KOPT-K1 (cell line): ENCODE measurements at regions not wholly inside any gene's neighbourhood (a gene's known extent, or its start where the extent isn't known, plus 50 kb on each side); places are given as distances from the start of the nearest gene placed in this dataset.

Experiments used
- H3K27ac ChIP-seq: fragments of 200-600 bp; sonication (generic); 2 replicates; pipeline ENCODE4 v1.5.1; 2016; ENCODE audit warnings: antibody characterized with exemption, mild to moderate bottlenecking, low read depth, low read length; ENCODE audit not compliant: poor library complexity, severe bottlenecking
- H3K36me3 ChIP-seq: fragments of 200-600 bp; sonication (generic); 2 replicates; pipeline ENCODE4 v1.5.1; 2017; ENCODE audit warnings: antibody characterized with exemption, mild to moderate bottlenecking, low read length, moderate library complexity; ENCODE audit not compliant: insufficient read depth
- H3K9me3 ChIP-seq: fragments of 200-600 bp; sonication (generic); 2 replicates; pipeline ENCODE4 v1.5.1; 2017; ENCODE audit warnings: antibody characterized with exemption, low read length, mild to moderate bottlenecking; ENCODE audit not compliant: insufficient read depth, poor library complexity, severe bottlenecking

DNA sequence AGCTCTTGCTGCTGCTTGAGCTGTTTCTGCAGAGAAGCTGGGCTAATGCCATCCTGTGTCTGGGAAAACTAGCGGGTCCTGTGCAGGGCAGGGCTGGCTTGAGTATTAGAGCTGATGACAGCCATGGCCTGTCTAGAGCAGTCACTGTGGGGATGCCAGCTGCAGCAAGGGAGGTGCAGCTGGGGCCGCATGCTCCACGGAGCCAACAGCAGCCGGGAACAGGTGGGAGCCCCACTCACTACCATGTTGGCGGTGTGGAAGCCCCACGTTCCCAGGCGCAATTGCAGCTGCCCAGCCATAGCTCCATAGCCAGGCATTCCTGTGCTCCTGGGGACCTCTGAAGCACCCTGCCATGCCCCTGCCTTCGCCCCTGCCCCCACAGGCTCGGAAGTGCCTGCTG lies 212.9 kb downstream of the TFAP2C start:
- Histone ChIP-seq H3K36me3 (no peaks in the 10 kb centered on the region), H3K27ac (no peak overlapping the region), H3K9me3 (peaks cover 20% of the 10 kb centered on the region)

GRCh38 chr20:56843386-56843785 lies 214.3 kb downstream of the TFAP2C start:
- Histone ChIP-seq H3K27ac (no peak overlapping the region), H3K36me3 (no peaks in the 10 kb centered on the region), H3K9me3 (peaks cover 20% of the 10 kb centered on the region)

GRCh38 chr20:56843817-56844216 lies 214.7 kb downstream of the TFAP2C start:
- H3K36me3 ChIP-seq = no peaks in the 10 kb centered on the region
- peaks cover 20% of the 10 kb centered on the region for H3K9me3 ChIP-seq
- H3K27ac ChIP-seq = no peak overlapping the region

GRCh38 chr20:56845546-56846086 lies 216.5 kb downstream of the TFAP2C start:
- no peaks in the 10 kb centered on the region for H3K36me3 ChIP-seq
- H3K9me3 ChIP-seq = peaks cover 20% of the 10 kb centered on the region
- no peak overlapping the region for H3K27ac ChIP-seq

- H3K27ac ChIP-seq = no peak overlapping the region
- no peaks in the 10 kb centered on the region for H3K36me3 ChIP-seq
- H3K9me3 ChIP-seq = peaks cover 5% of the 10 kb centered on the region
Measured at GRCh38 chr20:56848561-56848960, 219.5 kb downstream of the TFAP2C start.

GRCh38 chr20:56851552-56851951 lies 222.4 kb downstream of the TFAP2C start:
- Histone ChIP-seq H3K9me3 (no peaks in the 10 kb centered on the region), H3K27ac (no peak overlapping the region), H3K36me3 (no peaks in the 10 kb centered on the region)

- no peaks in the 10 kb centered on the region for H3K9me3 ChIP-seq
- no peak overlapping the region for H3K27ac ChIP-seq
- H3K36me3 ChIP-seq = no peaks in the 10 kb centered on the region
Measured at GRCh38 chr20:56855708-56856107, 226.6 kb downstream of the TFAP2C start.

- Histone ChIP-seq H3K27ac (no peak overlapping the region), H3K9me3 (no peaks in the 10 kb centered on the region), H3K36me3 (no peaks in the 10 kb centered on the region)
Measured at GRCh38 chr20:56857950-56858349, 228.8 kb downstream of the TFAP2C start.

GRCh38 chr20:56859039-56859800 lies 230.1 kb downstream of the TFAP2C start:
- Histone ChIP-seq H3K9me3 (no peaks in the 10 kb centered on the region), H3K36me3 (no peaks in the 10 kb centered on the region), H3K27ac (no peak overlapping the region)

DNA sequence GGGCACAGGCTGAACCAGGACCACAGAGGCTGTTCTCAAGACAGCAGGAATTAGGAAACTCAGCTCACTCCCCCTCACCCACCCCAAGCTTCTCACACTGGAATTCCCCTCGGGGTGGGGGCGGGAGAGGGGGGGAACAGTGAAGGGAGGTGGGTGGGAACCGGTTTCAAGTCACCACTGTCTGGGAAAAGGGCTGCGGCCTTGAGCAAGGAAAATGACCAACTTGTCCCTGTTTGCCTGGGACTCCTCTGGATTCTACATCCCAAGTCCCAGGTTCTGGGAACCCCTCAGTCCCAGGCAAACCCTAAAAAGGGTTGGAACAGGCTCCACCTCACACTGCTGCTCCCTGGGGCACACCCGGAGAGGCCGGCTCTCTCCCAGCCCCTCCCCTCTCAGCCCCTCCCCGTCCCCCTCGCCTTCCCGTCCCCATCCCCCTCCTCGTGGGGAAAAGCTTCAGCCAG lies 230.7 kb downstream of the TFAP2C start:
- no peaks in the 10 kb centered on the region for H3K36me3 ChIP-seq
- H3K9me3 ChIP-seq = no peaks in the 10 kb centered on the region
- H3K27ac ChIP-seq = no peak overlapping the region

GRCh38 chr20:56860413-56860812 lies 231.3 kb downstream of the TFAP2C start:
- Histone ChIP-seq H3K36me3 (no peaks in the 10 kb centered on the region), H3K27ac (no peak overlapping the region)

GRCh38 chr20:56861590-56861989 lies 232.5 kb downstream of the TFAP2C start:
- Histone ChIP-seq H3K9me3 (no peaks in the 10 kb centered on the region), H3K27ac (no peak overlapping the region), H3K36me3 (no peaks in the 10 kb centered on the region)

More at GRCh38 chr20:56860413-56860812, 231.3 kb downstream of the TFAP2C start:
- no peaks in the 10 kb centered on the region for H3K9me3 ChIP-seq

DNA sequence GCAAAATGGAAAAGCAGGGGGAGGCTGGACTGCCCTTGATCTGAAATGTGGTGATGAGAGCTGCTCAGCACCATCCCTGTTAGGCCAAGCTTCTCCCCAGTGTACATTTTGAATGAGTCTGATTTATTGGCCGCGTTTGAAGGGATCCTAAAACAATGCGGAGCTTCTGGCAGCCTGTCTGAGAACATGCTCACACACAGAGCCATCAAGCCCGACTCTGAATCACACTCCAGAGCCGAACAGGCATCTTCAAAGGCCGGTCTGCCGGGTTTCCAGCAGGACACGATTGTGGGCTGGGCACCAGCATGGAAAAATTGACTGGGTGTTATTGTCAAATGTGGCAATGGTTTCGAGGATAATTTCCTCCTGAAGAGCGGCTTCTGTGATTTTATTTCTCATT lies 235.9 kb downstream of the TFAP2C start:
- H3K27ac ChIP-seq = no peak overlapping the region
- no peaks in the 10 kb centered on the region for H3K9me3 ChIP-seq
- H3K36me3 ChIP-seq = no peaks in the 10 kb centered on the region

DNA sequence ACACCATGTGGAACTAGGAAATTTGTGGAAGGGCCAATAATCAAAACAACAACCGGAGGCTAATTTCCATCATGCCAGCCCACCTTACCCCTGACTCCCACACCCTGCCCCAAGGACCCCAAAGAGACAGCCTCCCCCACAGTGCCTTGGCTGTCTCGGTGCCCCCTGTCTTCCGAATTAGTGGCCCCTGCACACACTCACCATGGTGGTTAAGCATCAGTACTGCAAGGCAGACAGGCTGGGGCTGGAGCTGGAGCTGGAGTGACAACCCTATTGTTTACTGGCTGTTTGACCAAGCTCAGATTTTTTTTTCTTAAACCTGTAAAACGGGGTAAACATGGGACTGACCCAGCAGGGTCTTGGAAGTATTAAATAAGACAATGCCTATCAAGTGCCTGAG lies 238.0 kb downstream of the TFAP2C start:
- no peaks in the 10 kb centered on the region for H3K9me3 ChIP-seq
- H3K36me3 ChIP-seq = no peaks in the 10 kb centered on the region
- no peak overlapping the region for H3K27ac ChIP-seq

DNA sequence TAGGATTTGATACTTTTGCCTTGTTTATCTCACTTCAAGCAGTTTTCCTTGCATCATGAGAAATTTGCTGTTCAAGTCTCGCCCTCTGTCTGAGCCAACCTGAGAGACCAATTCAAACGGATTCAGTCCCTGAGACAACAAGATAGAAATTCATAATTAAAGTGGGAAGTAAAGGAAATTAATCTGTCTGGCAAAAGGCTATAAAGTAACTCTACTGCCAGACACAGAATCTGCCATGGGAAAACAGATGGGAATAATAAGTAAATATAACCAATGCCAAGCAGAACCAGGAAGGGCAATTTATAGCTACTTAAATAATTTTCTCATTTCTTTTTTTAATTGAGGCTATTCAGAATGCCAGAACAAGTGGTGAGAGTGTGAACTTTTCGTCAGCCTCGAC lies 239.6 kb downstream of the TFAP2C start:
- Histone ChIP-seq H3K27ac (no peak overlapping the region), H3K9me3 (no peaks in the 10 kb centered on the region), H3K36me3 (no peaks in the 10 kb centered on the region)

DNA sequence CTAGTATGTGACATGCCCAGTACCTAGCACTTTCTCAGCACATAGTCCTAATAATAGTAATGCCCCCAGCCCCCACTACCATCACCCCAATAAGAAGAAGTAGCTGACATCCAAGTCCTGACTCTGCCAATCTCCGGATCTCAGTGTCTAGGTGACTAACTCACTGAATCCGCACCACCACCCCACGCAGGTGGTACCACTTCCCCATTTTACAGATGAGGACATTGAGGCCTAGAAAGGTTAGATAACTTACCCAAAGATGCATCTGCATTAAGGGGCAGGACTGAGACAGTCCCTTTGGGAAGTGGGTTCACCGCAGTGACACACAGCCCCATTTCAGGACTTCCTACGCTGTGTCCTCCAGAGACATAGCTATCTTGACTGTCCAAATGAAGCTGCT lies 241.2 kb downstream of the TFAP2C start:
- Histone ChIP-seq H3K9me3 (no peaks in the 10 kb centered on the region), H3K27ac (no peak overlapping the region), H3K36me3 (no peaks in the 10 kb centered on the region)
